ENCODE measurements at regions not wholly inside any gene's neighbourhood (a gene's known extent, or its start where the extent isn't known, plus 50 kb on each side); places are given as distances from the start of the nearest gene placed in this dataset.
"Not testable (repeated sequence)": the region's sequence is repeated elsewhere in the genome, so short reads cannot be mapped to it uniquely, and the experiment has no call there.

DNA sequence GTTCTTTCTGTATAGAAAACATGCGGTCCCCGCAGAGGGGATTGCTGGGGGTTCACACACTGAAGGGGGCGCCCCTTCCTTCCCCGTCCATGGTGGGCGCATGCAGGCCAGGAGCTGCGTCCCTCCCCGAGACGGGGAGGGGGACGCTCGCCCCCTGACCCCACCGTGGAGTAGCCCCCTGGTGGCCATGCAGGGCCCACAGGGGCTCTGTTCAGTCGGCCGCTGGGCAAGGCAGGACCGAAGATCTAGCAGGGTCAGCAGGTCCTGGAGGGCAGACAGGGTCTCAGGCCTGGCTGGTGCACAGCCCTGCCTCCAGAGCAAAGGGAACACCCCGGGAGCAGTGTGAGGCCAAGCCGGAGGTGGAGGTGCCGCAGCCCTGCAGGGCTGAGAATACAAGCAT is 4446.4 kb upstream of the TPTE start:
- H4K20me1 ChIP-seq (replicated peaks in 1 of 2; ENCODE audit: control insufficient read depth in 1 of 2, insufficient read depth in 2 of 2, low read length in 2 of 2); H2AK5ac ChIP-seq (ENCODE audit: low read depth, low read length); H2BK20ac ChIP-seq (ENCODE audit: low read length); H3K9ac ChIP-seq (replicated peaks in 1 of 4; ENCODE audit: extremely low read depth in 1 of 4, low read depth in 3 of 4, low read length in 3 of 4); H4K5ac ChIP-seq (ENCODE audit: insufficient read length, low read depth, low read length); H2BK12ac ChIP-seq (ENCODE audit: low read depth, low read length); H3K27ac ChIP-seq (ENCODE audit: low read depth, low read length); H3K4me2 ChIP-seq (ENCODE audit: insufficient read depth in 1 of 2, low read depth in 2 of 2, low read length in 2 of 2); H3K79me1 ChIP-seq (ENCODE audit: low read depth, low read length); H3K27me3 ChIP-seq (replicated peaks in 1 of 4; ENCODE audit: control insufficient read depth in 3 of 4, extremely low read depth in 1 of 4, insufficient read depth in 3 of 4, low read length in 3 of 4); DNase-seq (ENCODE audit: low read depth in 1 of 2, low spot score in 2 of 2); H3K23me2 ChIP-seq (ENCODE audit: low read depth, low read length); H4K91ac ChIP-seq (replicated peaks; ENCODE audit: insufficient read length, low read length); H3K36me3 ChIP-seq (ENCODE audit: control insufficient read depth in 2 of 4, insufficient read depth in 4 of 4, low read length in 3 of 4); H3K14ac ChIP-seq (ENCODE audit: insufficient read length); CTCF ChIA-PET (ENCODE audit: partially characterized antibody); H3K18ac ChIP-seq (ENCODE audit: extremely low read depth, low read length); POLR2A ChIA-PET (ENCODE audit: partially characterized antibody); H3K4me1 ChIP-seq (replicated peaks in 1 of 4; ENCODE audit: control insufficient read depth in 3 of 4, insufficient read depth in 4 of 4, low read length in 3 of 4); H3K4ac ChIP-seq (replicated peaks; ENCODE audit: insufficient read length, low read depth, low read length); H2AFZ ChIP-seq (ENCODE audit: low read length); H3K79me2 ChIP-seq (ENCODE audit: control insufficient read depth in 1 of 2, insufficient read depth in 2 of 2, low read length in 2 of 2); H3K9me3 ChIP-seq (ENCODE audit: insufficient read depth in 2 of 2, low read depth in 1 of 2, low read length in 1 of 2); H3K23ac ChIP-seq (ENCODE audit: insufficient read length); H3K4me3 ChIP-seq (ENCODE audit: extremely low read depth in 1 of 4, insufficient read depth in 2 of 4, low read depth in 3 of 4, low read length in 4 of 4); H2BK15ac ChIP-seq (ENCODE audit: low read length); H2BK5ac ChIP-seq (ENCODE audit: low read depth, low read length); FAIRE-seq; H2BK120ac ChIP-seq (replicated peaks; ENCODE audit: low read depth, low read length); H4K8ac ChIP-seq (ENCODE audit: extremely low read depth, insufficient read depth, low read length); H3K56ac ChIP-seq (replicated peaks; ENCODE audit: insufficient read length, low read depth, low read length): not testable (repeated sequence)
- no CpG with 5 or more reads among the region's 17 CpGs for WGBS, 2 experiments (ENCODE audit: extremely low coverage in 1 of 2, insufficient coverage in 1 of 2, insufficient read length in 1 of 2, insufficient replicate concordance in 2 of 2, low coverage in 1 of 2, low lambda C conversion rate in 2 of 2, missing lambda C conversion rate in 1 of 2)

DNA sequence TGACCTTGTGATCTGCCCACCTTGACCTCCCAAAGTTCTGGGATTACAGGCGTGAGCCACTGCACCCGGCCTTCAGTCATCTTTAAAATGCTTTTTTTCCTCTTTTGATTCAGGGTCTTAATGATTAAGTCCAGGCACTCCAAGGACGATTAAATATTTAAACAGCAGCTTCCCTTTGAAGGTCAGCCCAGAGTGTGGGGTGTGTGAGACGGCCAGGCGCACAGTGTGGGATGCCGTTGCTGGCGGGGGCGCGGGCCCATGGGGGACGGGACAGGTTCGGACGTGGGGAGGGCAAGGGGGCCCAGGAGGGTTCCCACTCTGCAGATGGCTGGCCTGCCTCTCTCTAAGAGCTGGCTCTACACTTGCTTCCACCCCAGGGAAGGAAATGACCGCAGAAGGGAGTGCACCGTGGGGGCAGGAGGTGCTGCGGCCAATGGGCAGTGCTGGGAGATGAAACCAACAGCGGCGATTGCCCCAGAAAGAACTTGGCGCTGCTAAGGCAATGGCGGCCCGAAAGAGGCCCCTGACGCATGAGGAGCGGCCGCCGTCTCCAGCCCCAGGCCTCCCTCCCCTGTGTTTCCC is 4445.7 kb upstream of the TPTE start:
- not testable (repeated sequence) for H4K91ac ChIP-seq (replicated peaks; ENCODE audit: insufficient read length, low read length); H3K27ac ChIP-seq (ENCODE audit: low read depth, low read length)

More for the DNA sequence above, 4445.7 kb upstream of the TPTE start:
- DNase-seq (ENCODE audit: low read depth in 1 of 2, low spot score in 2 of 2); H3K18ac ChIP-seq (ENCODE audit: extremely low read depth, low read length); H3K14ac ChIP-seq (ENCODE audit: insufficient read length); H3K23me2 ChIP-seq (ENCODE audit: low read depth, low read length); POLR2A ChIA-PET (ENCODE audit: partially characterized antibody); H3K23ac ChIP-seq (ENCODE audit: insufficient read length); H3K4me2 ChIP-seq (ENCODE audit: insufficient read depth in 1 of 2, low read depth in 2 of 2, low read length in 2 of 2); H3K79me2 ChIP-seq (ENCODE audit: control insufficient read depth in 1 of 2, insufficient read depth in 2 of 2, low read length in 2 of 2); H2AK5ac ChIP-seq (ENCODE audit: low read depth, low read length); H2BK12ac ChIP-seq (ENCODE audit: low read depth, low read length); H2BK5ac ChIP-seq (ENCODE audit: low read depth, low read length); FAIRE-seq; H2BK120ac ChIP-seq (replicated peaks; ENCODE audit: low read depth, low read length); H3K4me3 ChIP-seq (ENCODE audit: extremely low read depth in 1 of 4, insufficient read depth in 2 of 4, low read depth in 3 of 4, low read length in 4 of 4); H3K36me3 ChIP-seq (ENCODE audit: control insufficient read depth in 2 of 4, insufficient read depth in 4 of 4, low read length in 3 of 4); H3K9ac ChIP-seq (replicated peaks in 1 of 4; ENCODE audit: extremely low read depth in 1 of 4, low read depth in 3 of 4, low read length in 3 of 4); H3K4ac ChIP-seq (replicated peaks; ENCODE audit: insufficient read length, low read depth, low read length); H3K79me1 ChIP-seq (ENCODE audit: low read depth, low read length); H3K4me1 ChIP-seq (replicated peaks in 1 of 4; ENCODE audit: control insufficient read depth in 3 of 4, insufficient read depth in 4 of 4, low read length in 3 of 4); H3K56ac ChIP-seq (replicated peaks; ENCODE audit: insufficient read length, low read depth, low read length); H4K20me1 ChIP-seq (replicated peaks in 1 of 2; ENCODE audit: control insufficient read depth in 1 of 2, insufficient read depth in 2 of 2, low read length in 2 of 2); H2AFZ ChIP-seq (ENCODE audit: low read length); H3K9me3 ChIP-seq (ENCODE audit: insufficient read depth in 2 of 2, low read depth in 1 of 2, low read length in 1 of 2); H4K5ac ChIP-seq (ENCODE audit: insufficient read length, low read depth, low read length); H3K27me3 ChIP-seq (replicated peaks in 1 of 4; ENCODE audit: control insufficient read depth in 3 of 4, extremely low read depth in 1 of 4, insufficient read depth in 3 of 4, low read length in 3 of 4); CTCF ChIA-PET (ENCODE audit: partially characterized antibody); H2BK20ac ChIP-seq (ENCODE audit: low read length); H4K8ac ChIP-seq (ENCODE audit: extremely low read depth, insufficient read depth, low read length); H2BK15ac ChIP-seq (ENCODE audit: low read length): not testable (repeated sequence)
- no CpG with 5 or more reads among the region's 24 CpGs for WGBS, 2 experiments (ENCODE audit: extremely low coverage in 1 of 2, insufficient coverage in 1 of 2, insufficient read length in 1 of 2, insufficient replicate concordance in 2 of 2, low coverage in 1 of 2, low lambda C conversion rate in 2 of 2, missing lambda C conversion rate in 1 of 2)

Data from H1 (cell line).